Osteoblast (primary cell): ENCODE measurements at regions not wholly inside any gene's neighbourhood (a gene's known extent, or its start where the extent isn't known, plus 50 kb on each side); places are given as distances from the start of the nearest gene placed in this dataset.

Experiments
- DNase-seq: peaks from one replicate; pipeline ENCODE4 v3.0.0; 2011; ENCODE audit warnings: low spot score, mixed read lengths; ENCODE audit not compliant: insufficient read length; ENCODE audit errors: missing footprints
- H2AFZ ChIP-seq: 2 replicates; pipeline ENCODE4 v1.6.0; 2011; ENCODE audit warnings: mild to moderate bottlenecking, low read length
- H3K27ac ChIP-seq: 2 replicates; pipeline ENCODE4 v1.5.1; 2011; ENCODE audit warnings: mild to moderate bottlenecking, low read depth, low read length, moderate library complexity
- H3K27me3 ChIP-seq: 2 replicates; pipeline ENCODE4 v1.6.0; 2012; ENCODE audit warnings: mild to moderate bottlenecking, control low read depth, inconsistent platforms, low read length, moderate library complexity; ENCODE audit not compliant: insufficient read depth
- H3K36me3 ChIP-seq: 2 replicates; pipeline ENCODE4 v1.5.1; 2011; ENCODE audit warnings: mild to moderate bottlenecking, low read length, control low read depth, moderate library complexity; ENCODE audit not compliant: insufficient read depth
- H3K4me1 ChIP-seq: 2 replicates; pipeline ENCODE4 v1.5.1; 2011; ENCODE audit warnings: mild to moderate bottlenecking, low read length, control low read depth, moderate library complexity; ENCODE audit not compliant: insufficient read depth
- H3K4me2 ChIP-seq: 2 replicates; pipeline ENCODE4 v1.6.0; 2011; ENCODE audit warnings: mild to moderate bottlenecking, low read length; ENCODE audit not compliant: insufficient read depth
- H3K4me3 ChIP-seq: fragments of 200-600 bp; sonication (generic); 3 replicates; pipeline ENCODE4 v1.5.1; 2012; ENCODE audit warnings: mild to moderate bottlenecking, low read length, inconsistent platforms; ENCODE audit not compliant: insufficient read depth
- H3K79me2 ChIP-seq: 2 replicates; pipeline ENCODE4 v1.6.0; 2012; ENCODE audit warnings: mild to moderate bottlenecking, low read length, control low read depth, inconsistent platforms; ENCODE audit not compliant: insufficient read depth
- H3K9me3 ChIP-seq: 2 replicates; pipeline ENCODE4 v1.5.1; 2011; ENCODE audit warnings: low read depth, low read length, control low read depth
- H4K20me1 ChIP-seq: 2 replicates; pipeline ENCODE4 v1.6.0; 2012; ENCODE audit warnings: mild to moderate bottlenecking, low read length, control low read depth; ENCODE audit not compliant: insufficient read depth
- CTCF ChIP-seq: IDR thresholded peaks from 2 replicates; pipeline ENCODE4 v1.5.1; 2011; ENCODE audit warnings: mild to moderate bottlenecking, low read depth, low read length, moderate library complexity; ENCODE audit errors: extremely low read depth

- Histone ChIP-seq H3K4me1 (peaks cover 9% of the 10 kb centered on the region), H3K27ac (no peak overlapping the region), H3K36me3 (no peaks in the 10 kb centered on the region), H4K20me1 (no peaks in the 10 kb centered on the region), H3K4me2 (no peak overlapping the region), H3K9me3 (no peaks in the 10 kb centered on the region), H3K27me3 (no peaks in the 10 kb centered on the region), H2AFZ (no peak overlapping the region), H3K4me3 (no peak overlapping the region), H3K79me2 (no peaks in the 10 kb centered on the region)
- no peak for TF ChIP-seq CTCF
- DNase-seq = no peak
These were observed 124.2 kb downstream of the C12orf75 start for GRCh38 chr12:105454688-105455087.

GRCh38 chr12:105455261-105455660, 124.8 kb downstream of the C12orf75 start:
- Histone ChIP-seq H3K9me3 (no peaks in the 10 kb centered on the region), H3K27me3 (no peaks in the 10 kb centered on the region), H3K4me3 (no peak overlapping the region), H3K79me2 (no peaks in the 10 kb centered on the region), H2AFZ (no peak overlapping the region), H4K20me1 (no peaks in the 10 kb centered on the region), H3K36me3 (no peaks in the 10 kb centered on the region), H3K27ac (no peak overlapping the region), H3K4me1 (peaks cover 9% of the 10 kb centered on the region), H3K4me2 (no peak overlapping the region)
- DNase-seq = no peak
- TF ChIP-seq CTCF = no peak

- H3K9me3 ChIP-seq = no peaks in the 10 kb centered on the region
- no peak for TF ChIP-seq CTCF
- H3K4me2 ChIP-seq = no peak overlapping the region
- no peaks in the 10 kb centered on the region for H3K36me3 ChIP-seq
- H2AFZ ChIP-seq = no peak overlapping the region
- no peak overlapping the region for H3K4me3 ChIP-seq
- no peak for DNase-seq
- no peaks in the 10 kb centered on the region for H4K20me1 ChIP-seq
- H3K79me2 ChIP-seq = no peaks in the 10 kb centered on the region
- no peaks in the 10 kb centered on the region for H3K27me3 ChIP-seq
- H3K4me1 ChIP-seq = no peaks in the 10 kb centered on the region
- H3K27ac ChIP-seq = no peak overlapping the region
These were observed 126.5 kb downstream of the C12orf75 start for GRCh38 chr12:105457026-105457425.

GRCh38 chr12:105459760-105460330, 129.4 kb downstream of the C12orf75 start:
- Histone ChIP-seq H3K27ac (no peak overlapping the region), H3K36me3 (no peaks in the 10 kb centered on the region), H2AFZ (no peak overlapping the region), H3K79me2 (no peaks in the 10 kb centered on the region), H3K27me3 (no peaks in the 10 kb centered on the region), H4K20me1 (no peaks in the 10 kb centered on the region), H3K4me1 (no peaks in the 10 kb centered on the region), H3K4me3 (no peak overlapping the region), H3K4me2 (no peak overlapping the region), H3K9me3 (no peaks in the 10 kb centered on the region)
- no peak for DNase-seq
- TF ChIP-seq CTCF = no peak
